Spleen (tissue), 11 donors: ENCODE measurements at regions not wholly inside any gene's neighbourhood (a gene's known extent, or its start where the extent isn't known, plus 50 kb on each side); places are given as distances from the start of the nearest gene placed in this dataset.
A peak's percentile ranks its signal among the peaks of the same experiment; 100 is the strongest.

Source experiments
- DNase-seq: peaks from one replicate; pipeline ENCODE4 v3.0.0-alpha.2; 2020
- H3K27ac ChIP-seq, 8 donors: fragments of 200-600 bp; sonication (generic) in 7 of 8; 1 replicate in 4 of 8; 2 replicates in 4 of 8; pipeline versions ENCODE4 v1.5.0 to v1.8.0; 2016 to 2021; ENCODE audit warnings: inconsistent platforms in 4 of 8, mild to moderate bottlenecking in 4 of 8, moderate library complexity in 1 of 8
- H3K27me3 ChIP-seq, 7 donors: fragments of 200-600 bp; sonication (generic) in 6 of 7; replicated peaks in 1 of 7; 1 replicate in 4 of 7; 2 replicates in 3 of 7; pipeline versions ENCODE4 v1.5.0 to v1.8.0; 2016 to 2021; ENCODE audit warnings: inconsistent platforms in 3 of 7, mild to moderate bottlenecking in 1 of 7
- H3K36me3 ChIP-seq, 6 donors: fragments of 200-600 bp; sonication (generic) in 5 of 6; 1 replicate in 4 of 6; 2 replicates in 2 of 6; pipeline versions ENCODE4 v1.5.0 to v1.8.0; 2016 to 2021; ENCODE audit warnings: inconsistent platforms in 2 of 6
- H3K4me1 ChIP-seq, 6 donors: fragments of 200-600 bp; sonication (generic) in 5 of 6; 1 replicate in 3 of 6; 2 replicates in 3 of 6; pipeline versions ENCODE4 v1.5.0 to v1.8.0; 2016 to 2021; ENCODE audit warnings: inconsistent platforms in 3 of 6
- H3K4me3 ChIP-seq, 8 donors: fragments of 200-600 bp; sonication (generic) in 7 of 8; 1 replicate in 4 of 8; 2 replicates in 4 of 8; pipeline versions ENCODE4 v1.5.0 to v1.8.0; 2016 to 2021; ENCODE audit warnings: inconsistent platforms in 4 of 8, mild to moderate bottlenecking in 4 of 8, moderate library complexity in 2 of 8
- H3K9me3 ChIP-seq, 8 donors: fragments of 200-600 bp; sonication (generic) in 7 of 8; 1 replicate in 4 of 8; 2 replicates in 4 of 8; pipeline versions ENCODE4 v1.5.0 to v1.8.0; 2016 to 2021; ENCODE audit warnings: inconsistent platforms in 4 of 8
- CTCF ChIP-seq, 11 experiments: fragments of 200-600 bp in 7 of 11; fragments of 450-650 bp in 4 of 11; sonication (generic) in 4 of 11; IDR thresholded peaks in 8 of 11; conservative IDR thresholded peaks in 3 of 11; 1 replicate in 7 of 11; 2 replicates in 4 of 11; pipeline versions ENCODE4 v1.4.0 to v1.8.0; 2016 to 2021; ENCODE audit warnings: antibody characterized with exemption in 11 of 11, inconsistent platforms in 4 of 11, mild to moderate bottlenecking in 1 of 11
- POLR2A ChIP-seq, 3 donors: fragments of 450-650 bp; IDR thresholded peaks; one replicate each; pipeline ENCODE4 v1.5.1; 2017; ENCODE audit warnings: antibody characterized with exemption in 3 of 3, mild to moderate bottlenecking in 1 of 3
- POLR2AphosphoS5 ChIP-seq, 3 donors: sonication (generic); formaldehyde crosslinking; IDR thresholded peaks; one replicate each; pipeline ENCODE4 v1.5.1; 2017; ENCODE audit warnings: antibody characterized with exemption in 3 of 3
- WGBS, 5 donors: extraction: QIAGEN DNeasy Blood & Tissue Kit in 3 of 5; methylation state at CpG; one replicate each; pipeline versions ENCODE4 v1.1.5 to v1.1.7; 2013 to 2018; 5-methylcytosine and 5-hydroxymethylcytosine counted together
- intact Hi-C: fragments of 100-400 bp; cut with DNase I; formaldehyde crosslinking; loops from one replicate; pipeline ENCODE4 v1.15.0; 2023; ENCODE audit warnings: low total_unique reads
- donor health status: healthy with polysubstance abuse.
- donor health status: DM: no; HTN: no; CAD: no; lungs with moderate emphysema.
- donor health status: DM: no; HTN: no; CAD: no.
- donor health status: Bipolar disorder and iron deficiency.
- donor health status: healthy.
- donor health status: DM: no; HTN: no; CAD: no.
- donor health status: DM: yes; HTN: yes; CAD: no.

DNA sequence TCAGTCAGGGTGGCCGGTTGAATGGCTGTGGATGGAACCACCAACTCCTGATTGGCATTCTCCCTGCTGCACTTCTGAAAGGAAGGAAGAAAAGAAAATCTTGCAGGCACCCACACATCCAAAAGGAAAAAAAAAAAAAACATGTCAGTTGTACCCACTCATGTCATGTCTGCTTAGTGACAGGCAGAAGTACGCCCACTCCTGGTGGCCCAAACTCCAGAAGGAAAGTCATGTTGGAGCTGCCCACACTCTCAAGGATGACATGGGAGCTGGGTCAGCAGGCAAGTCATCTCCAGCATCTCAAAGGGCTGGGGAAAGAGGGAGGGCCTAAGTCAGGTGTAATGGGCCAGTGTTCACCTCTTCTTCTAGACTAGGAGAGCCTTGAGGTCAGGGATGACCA, 1079.1 kb downstream of the BCL11B start:
- no peak overlapping the region for H3K4me3 ChIP-seq
- 81 to 98% (median 90%) methylated on average over 2 of the region's 2 CpGs for WGBS, 5 donors
- intact Hi-C loops: no loop called here

GRCh38 chr14:98194821-98195220, 1077.2 kb downstream of the BCL11B start:
- TF ChIP-seq CTCF (IDR thresholded peaks at IDR 0.05 in 8 of 11, conservative IDR thresholded peaks at IDR 0.05 in 3 of 11) (no peak), POLR2A (IDR thresholded peaks at IDR 0.05) (no peak), POLR2AphosphoS5 (IDR thresholded peaks at IDR 0.05) (no peak)
- Histone ChIP-seq H3K27ac (no peak overlapping the region), H3K36me3 (no peaks in the 10 kb centered on the region), H3K27me3 (peaks cover 0 to 4% (median 0%) of the 10 kb centered on the region in 7 donors), H3K4me1 (peaks cover 0 to 17% (median 2%) of the 10 kb centered on the region in 6 donors), H3K9me3 (no peaks in the 10 kb centered on the region), H3K4me3 (no peak overlapping the region)
- no peak for DNase-seq
- intact Hi-C loops: no loop called here
- WGBS, 5 donors: 52 to 69% (median 61%) methylated on average over 2 of the region's 2 CpGs

More for the DNA sequence above, 1079.1 kb downstream of the BCL11B start:
- H3K36me3 ChIP-seq: no peaks in the 10 kb centered on the region
- H3K27ac ChIP-seq: no peak overlapping the region
- no peaks in the 10 kb centered on the region for H3K9me3 ChIP-seq
- no peak for DNase-seq
- no peak for TF ChIP-seq POLR2AphosphoS5 (IDR thresholded peaks at IDR 0.05)
- H3K27me3 ChIP-seq: no peaks in the 10 kb centered on the region
- peaks cover 0 to under 1% (median 0%) of the 10 kb centered on the region in 6 donors for H3K4me1 ChIP-seq

GRCh38 chr14:98195256-98195655, 1076.7 kb downstream of the BCL11B start:
- DNase-seq: no peak
- intact Hi-C loops: no loop called here
- peaks cover 0 to 4% (median 0%) of the 10 kb centered on the region in 7 donors for H3K27me3 ChIP-seq
- peaks cover 0 to 17% (median 2%) of the 10 kb centered on the region in 6 donors for H3K4me1 ChIP-seq
- no peaks in the 10 kb centered on the region for H3K36me3 ChIP-seq
- 64 to 79% (median 72%) methylated on average over 3 of the region's 3 CpGs for WGBS, 5 donors
- H3K9me3 ChIP-seq: no peaks in the 10 kb centered on the region
- H3K4me3 ChIP-seq: no peak overlapping the region
- H3K27ac ChIP-seq: no peak overlapping the region
- no peak for TF ChIP-seq POLR2AphosphoS5 (IDR thresholded peaks at IDR 0.05)
- TF ChIP-seq POLR2A (IDR thresholded peaks at IDR 0.05): no peak
- TF ChIP-seq CTCF (IDR thresholded peaks at IDR 0.05 in 8 of 11, conservative IDR thresholded peaks at IDR 0.05 in 3 of 11): no peak

DNA sequence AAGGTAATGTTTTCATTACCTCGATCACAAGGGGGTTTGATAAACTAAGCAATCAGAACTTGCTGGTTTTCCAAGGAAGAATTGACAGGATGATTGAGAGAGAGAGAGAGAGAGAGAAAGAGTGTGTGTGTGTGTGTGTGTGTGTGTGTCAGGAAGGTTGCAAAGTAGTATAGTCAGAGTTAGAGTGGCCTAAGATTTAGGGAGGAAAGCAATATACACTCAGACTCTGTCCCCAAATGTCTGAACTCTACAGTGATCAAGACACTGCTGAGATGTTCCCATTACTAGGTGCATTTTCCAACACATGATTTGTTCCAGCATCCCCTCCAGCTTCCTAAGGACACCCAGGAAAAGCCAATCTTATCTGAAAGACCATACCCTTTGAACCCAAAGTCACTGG, 1074.1 kb downstream of the BCL11B start:
- H3K27me3 ChIP-seq: peaks cover 0 to 9% (median 0%) of the 10 kb centered on the region in 7 donors
- H3K27ac ChIP-seq: peak overlapping the region in 4 of 8 donors; percentile 18 to 62 (median 36)
- peaks cover 0 to 17% (median 2%) of the 10 kb centered on the region in 6 donors for H3K4me1 ChIP-seq
- no peak for DNase-seq
- TF ChIP-seq POLR2A (IDR thresholded peaks at IDR 0.05) (no peak), CTCF (IDR thresholded peaks at IDR 0.05 in 8 of 11, conservative IDR thresholded peaks at IDR 0.05 in 3 of 11) (no peak), POLR2AphosphoS5 (IDR thresholded peaks at IDR 0.05) (no peak)
- H3K36me3 ChIP-seq: no peaks in the 10 kb centered on the region
- intact Hi-C loops: no loop called here
- H3K9me3 ChIP-seq: no peaks in the 10 kb centered on the region
- 61 to 71% (median 64%) methylated on average over 1 of the region's 1 CpG for WGBS, 5 donors
- H3K4me3 ChIP-seq: no peak overlapping the region

DNA sequence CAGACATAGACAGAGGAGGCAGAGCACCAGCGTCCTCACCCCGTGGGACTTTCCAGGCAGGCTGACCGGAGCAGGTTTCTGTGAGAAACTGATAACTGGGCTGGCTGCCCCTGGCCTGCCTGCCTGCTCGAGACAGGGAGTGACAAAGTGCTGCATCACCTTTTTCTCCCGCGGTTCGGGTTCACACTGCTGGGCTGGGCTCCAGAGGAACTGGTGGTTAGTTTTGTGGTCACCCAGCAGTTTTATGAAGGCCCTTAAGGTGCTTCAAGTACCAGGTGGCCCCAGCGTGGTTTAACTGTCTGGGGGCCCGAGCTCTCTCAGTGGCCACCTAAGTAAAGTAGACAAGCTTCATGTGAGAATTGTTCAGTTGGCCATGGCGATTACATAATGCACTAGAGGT, 1073.6 kb downstream of the BCL11B start:
- Histone ChIP-seq H3K4me1 (peaks cover 0 to 17% (median 2%) of the 10 kb centered on the region in 6 donors), H3K9me3 (no peaks in the 10 kb centered on the region), H3K4me3 (no peak overlapping the region), H3K27ac (peak overlapping the region in 4 of 8 donors; percentile 18 to 62 (median 36)), H3K36me3 (no peaks in the 10 kb centered on the region), H3K27me3 (peaks cover 0 to 9% (median 0%) of the 10 kb centered on the region in 7 donors)
- no peak for TF ChIP-seq POLR2A (IDR thresholded peaks at IDR 0.05)
- no peak for TF ChIP-seq CTCF (IDR thresholded peaks at IDR 0.05 in 8 of 11, conservative IDR thresholded peaks at IDR 0.05 in 3 of 11)
- TF ChIP-seq POLR2AphosphoS5 (IDR thresholded peaks at IDR 0.05): no peak
- 18 to 38% (median 23%) methylated on average over 9 to 10 of the region's 10 CpGs for WGBS, 5 donors
- intact Hi-C loops: no loop called here
- DNase-seq: no peak
